ENCODE measurements at regions not wholly inside any gene's neighbourhood (a gene's known extent, or its start where the extent isn't known, plus 50 kb on each side); places are given as distances from the start of the nearest gene placed in this dataset.

DNA sequence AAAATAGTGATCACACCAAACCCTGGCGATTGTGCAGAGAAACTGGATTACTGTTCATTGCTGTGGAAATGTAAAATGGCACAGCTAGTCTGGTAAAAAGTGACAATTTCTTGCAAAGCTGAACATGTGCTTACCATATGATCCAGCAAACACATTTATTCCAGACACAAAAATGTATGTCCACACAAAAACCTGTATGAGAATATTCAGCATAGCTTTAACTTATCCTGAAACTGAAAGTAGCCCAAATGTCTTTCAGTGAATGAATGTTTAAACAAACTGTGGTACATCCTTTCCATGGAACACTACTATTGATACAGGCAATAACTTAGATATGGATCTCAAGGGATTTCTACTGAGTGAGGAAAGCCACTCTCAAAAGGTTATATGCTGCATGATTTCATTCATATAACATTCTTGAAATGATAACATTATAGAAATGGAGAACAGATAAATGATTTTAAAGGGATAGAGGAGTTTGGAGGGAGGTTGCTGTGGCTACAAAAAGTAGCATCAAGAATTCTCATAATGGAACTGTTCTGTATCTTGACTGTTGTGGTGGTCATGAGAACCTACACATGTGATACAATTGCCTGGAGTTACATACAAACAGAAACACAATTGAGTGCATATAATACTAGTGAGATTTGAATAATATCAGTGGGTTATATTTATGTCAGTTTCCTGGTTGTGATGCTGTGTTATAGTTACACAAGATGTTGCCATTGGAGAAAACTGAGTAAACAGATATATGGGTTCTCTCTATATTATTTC, 70.7 kb upstream of the DPH6 start:
- peaks cover 13% of the 10 kb centered on the region for H3K9me3 Mint-ChIP-seq
- TF ChIP-seq CTCF (IDR thresholded peaks at IDR 0.05; ENCODE audit: unreplicated experiment) = no peak
- no peak overlapping the region for H3K4me3 Mint-ChIP-seq
- H3K27me3 Mint-ChIP-seq (ENCODE audit: low read depth) = no peaks in the 10 kb centered on the region
- DNase-seq (ENCODE audit: low spot score in 2 of 2, unreplicated experiment in 2 of 2) = no peak
- H3K36me3 Mint-ChIP-seq = peaks cover 4% of the 10 kb centered on the region
- no peak overlapping the region for H3K27ac Mint-ChIP-seq
- H3K4me1 Mint-ChIP-seq = peaks cover 6% of the 10 kb centered on the region

DNA sequence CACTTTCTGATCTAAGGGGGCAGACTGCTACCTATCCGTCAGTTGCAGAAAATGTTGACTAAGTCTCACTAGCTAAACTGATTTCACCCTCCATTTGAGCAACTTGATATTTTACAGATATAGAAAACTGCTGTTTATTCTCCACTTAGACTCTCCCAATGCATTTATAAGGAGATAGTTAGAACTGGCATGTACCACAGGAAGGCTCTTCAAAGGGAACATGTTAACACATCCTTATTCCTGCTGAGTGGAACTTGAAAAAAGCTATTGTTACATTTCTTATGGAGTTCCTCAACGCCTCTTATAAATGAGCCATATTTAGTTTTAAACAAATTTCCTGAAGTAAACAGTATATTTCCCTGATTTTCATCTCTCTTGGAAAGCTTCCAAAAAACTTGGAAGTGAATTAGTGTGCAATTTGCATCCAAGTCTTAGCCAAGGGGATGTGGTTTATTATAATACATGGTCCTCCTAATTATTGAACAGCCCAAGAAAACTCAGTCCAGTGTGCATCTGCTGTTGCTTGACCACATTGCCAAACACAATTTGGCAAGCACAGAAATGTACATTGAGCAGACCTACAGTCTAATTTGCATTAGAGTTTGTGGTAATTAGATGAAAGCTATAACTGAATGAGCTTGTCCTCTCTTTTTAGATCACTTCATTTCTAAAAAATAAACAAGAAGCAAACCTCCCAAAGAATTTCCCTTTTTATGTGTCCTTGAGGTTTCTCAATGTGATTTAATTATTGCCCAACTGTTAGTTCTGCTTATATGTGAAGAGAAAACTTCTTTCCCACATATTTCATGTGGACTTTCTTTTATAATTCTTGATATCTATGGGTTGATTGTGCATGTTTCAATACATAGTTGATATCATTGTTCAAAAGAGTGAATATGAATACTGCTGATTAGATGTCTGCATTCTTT, 72.6 kb upstream of the DPH6 start:
- Mint-ChIP-seq H3K4me1 (peaks cover 11% of the 10 kb centered on the region), H3K4me3 (no peak overlapping the region), H3K36me3 (peaks cover 4% of the 10 kb centered on the region), H3K27me3 (ENCODE audit: low read depth) (no peaks in the 10 kb centered on the region), H3K9me3 (peaks cover 4% of the 10 kb centered on the region), H3K27ac (no peak overlapping the region)
- no peak for DNase-seq (ENCODE audit: low spot score in 2 of 2, unreplicated experiment in 2 of 2)
- no peak for TF ChIP-seq CTCF (IDR thresholded peaks at IDR 0.05; ENCODE audit: unreplicated experiment)

DNA sequence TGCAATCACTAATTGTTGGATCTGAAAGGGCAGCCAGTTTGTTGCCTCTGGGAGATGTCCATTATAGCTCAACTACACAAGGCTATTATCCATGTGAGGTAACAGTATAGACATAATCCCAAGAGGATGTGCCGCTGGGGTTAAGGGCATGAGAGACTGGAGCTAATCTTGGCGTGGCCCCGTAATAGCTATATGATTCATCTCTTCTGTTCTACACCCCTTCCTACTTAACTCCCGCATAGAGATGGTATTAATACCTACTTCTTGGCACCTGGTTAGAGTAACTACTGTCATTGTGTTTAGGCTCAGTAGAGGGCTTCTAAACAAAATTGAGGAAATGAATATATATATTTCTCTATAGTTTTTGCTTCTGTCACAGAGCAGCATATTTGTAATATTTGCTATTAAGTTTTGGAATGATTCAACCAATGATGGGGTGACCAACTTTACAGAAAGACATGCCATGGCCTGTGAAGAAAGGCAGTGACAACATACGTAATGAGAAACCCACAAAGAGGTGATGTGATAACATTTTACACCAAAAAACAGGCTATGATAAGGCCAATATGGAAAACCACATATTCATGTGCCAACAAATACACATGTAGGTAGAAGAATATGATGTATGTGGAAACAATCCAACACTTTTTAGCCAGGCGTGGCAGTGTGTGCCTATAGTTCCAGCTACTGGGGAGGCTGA, 76.8 kb upstream of the DPH6 start:
- no peak for DNase-seq (ENCODE audit: low spot score in 2 of 2, unreplicated experiment in 2 of 2)
- Mint-ChIP-seq H3K36me3 (no peaks in the 10 kb centered on the region), H3K27ac (no peak overlapping the region), H3K9me3 (peaks cover 6% of the 10 kb centered on the region), H3K27me3 (ENCODE audit: low read depth) (no peaks in the 10 kb centered on the region), H3K4me1 (peaks cover 24% of the 10 kb centered on the region), H3K4me3 (no peak overlapping the region)
- TF ChIP-seq CTCF (IDR thresholded peaks at IDR 0.05; ENCODE audit: unreplicated experiment) = no peak

- H3K36me3 Mint-ChIP-seq = no peaks in the 10 kb centered on the region
- TF ChIP-seq CTCF (IDR thresholded peaks at IDR 0.05; ENCODE audit: unreplicated experiment) = no peak
- peaks cover 6% of the 10 kb centered on the region for H3K9me3 Mint-ChIP-seq
- no peaks in the 10 kb centered on the region for H3K27me3 Mint-ChIP-seq (ENCODE audit: low read depth)
- no peak overlapping the region for H3K27ac Mint-ChIP-seq
- H3K4me1 Mint-ChIP-seq = peaks cover 34% of the 10 kb centered on the region
- no peak overlapping the region for H3K4me3 Mint-ChIP-seq
- DNase-seq (ENCODE audit: low spot score in 2 of 2, unreplicated experiment in 2 of 2) = no peak
Measured at GRCh38 chr15:35624881-35625280, 78.9 kb upstream of the DPH6 start.

DNA sequence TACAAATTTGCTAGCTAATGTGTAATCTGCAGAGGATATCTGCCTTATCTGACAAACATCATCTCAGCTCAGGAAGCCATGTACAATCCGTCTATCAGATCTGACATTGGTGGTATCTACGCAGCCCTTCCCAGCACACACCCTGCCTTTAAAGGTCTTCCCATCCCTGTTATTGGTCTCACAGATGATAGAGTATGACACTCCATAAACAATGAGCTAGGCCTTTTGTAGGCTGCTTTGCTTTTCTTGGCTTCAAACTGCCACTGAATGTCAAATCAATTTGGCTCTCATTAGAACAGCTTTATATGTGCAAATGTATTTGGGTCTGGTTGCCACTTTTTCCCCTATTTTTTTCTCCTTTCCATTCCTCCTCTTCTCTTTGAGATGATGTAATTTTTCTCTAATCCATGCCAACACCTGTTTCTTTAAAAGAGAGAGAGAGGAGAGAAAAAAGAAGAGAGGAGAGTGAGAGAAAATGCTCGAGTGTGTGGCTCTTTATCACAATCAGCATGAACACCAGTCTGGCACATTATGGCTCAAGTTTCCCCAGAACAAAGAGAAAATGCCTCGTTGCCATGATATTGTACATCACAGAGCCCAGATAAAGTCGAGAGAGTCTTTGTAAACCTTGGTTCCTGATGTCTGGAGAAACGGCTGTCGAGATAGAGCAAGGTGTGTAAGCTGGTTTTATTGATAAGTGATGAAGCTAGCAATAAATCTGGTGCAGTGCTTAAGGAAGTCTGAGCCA, 80.8 kb upstream of the DPH6 start:
- DNase-seq (ENCODE audit: low spot score in 2 of 2, unreplicated experiment in 2 of 2) = no peak
- Mint-ChIP-seq H3K27me3 (ENCODE audit: low read depth) (no peaks in the 10 kb centered on the region), H3K36me3 (no peaks in the 10 kb centered on the region), H3K27ac (peak overlapping the region; percentile 31), H3K9me3 (peaks cover 6% of the 10 kb centered on the region), H3K4me1 (peaks cover 40% of the 10 kb centered on the region), H3K4me3 (no peak overlapping the region)
- no peak for TF ChIP-seq CTCF (IDR thresholded peaks at IDR 0.05; ENCODE audit: unreplicated experiment)

Measured in mesothelial cell of epicardium (in vitro differentiated cells).